ENCODE measurements at regions not wholly inside any gene's neighbourhood (a gene's known extent, or its start where the extent isn't known, plus 50 kb on each side); places are given as distances from the start of the nearest gene placed in this dataset.
A peak's percentile ranks its signal among the peaks of the same experiment; 100 is the strongest.
"Not testable (repeated sequence)": the region's sequence is repeated elsewhere in the genome, so short reads cannot be mapped to it uniquely, and the experiment has no call there.

- Histone ChIP-seq H3K27me3 (ENCODE audit: control insufficient read depth, insufficient read depth, low read length) (no peaks in the 10 kb centered on the region), H3K4me1 (ENCODE audit: control insufficient read depth, insufficient read depth, low read length) (no peaks in the 10 kb centered on the region), H3K4me3 (ENCODE audit: low read depth, low read length) (no peak overlapping the region), H3K36me3 (ENCODE audit: control insufficient read depth, insufficient read depth, low read length) (no peaks in the 10 kb centered on the region), H3K27ac (ENCODE audit: low read depth, low read length) (no peak overlapping the region), H3K9me3 (ENCODE audit: control insufficient read depth, insufficient read depth, low read length) (no peaks in the 10 kb centered on the region)
- no CpG with 5 or more reads among the region's 3 CpGs for WGBS (ENCODE audit: insufficient coverage)
- peak in 1 of 6 donors; percentile 56 for DNase-seq (ENCODE audit: low read depth in 4 of 6, low spot score in 6 of 6)
Measured at GRCh38 chr4:117014236-117014635, 71.1 kb downstream of the TRAM1L1 start.

- Histone ChIP-seq H3K36me3 (ENCODE audit: control insufficient read depth, insufficient read depth, low read length) (no peaks in the 10 kb centered on the region), H3K4me3 (ENCODE audit: low read depth, low read length) (no peak overlapping the region), H3K9me3 (ENCODE audit: control insufficient read depth, insufficient read depth, low read length) (no peaks in the 10 kb centered on the region), H3K4me1 (ENCODE audit: control insufficient read depth, insufficient read depth, low read length) (no peaks in the 10 kb centered on the region), H3K27me3 (ENCODE audit: control insufficient read depth, insufficient read depth, low read length) (no peaks in the 10 kb centered on the region), H3K27ac (ENCODE audit: low read depth, low read length) (no peak overlapping the region)
- no peak for DNase-seq (ENCODE audit: low read depth in 4 of 6, low spot score in 6 of 6)
- WGBS (ENCODE audit: insufficient coverage): no CpG with 5 or more reads among the region's 1 CpG
Measured at GRCh38 chr4:117010671-117011070, 74.7 kb downstream of the TRAM1L1 start.

GRCh38 chr4:117001077-117001476, 84.3 kb downstream of the TRAM1L1 start:
- H3K4me3 ChIP-seq (ENCODE audit: low read depth, low read length): no peak overlapping the region
- no peaks in the 10 kb centered on the region for H3K4me1 ChIP-seq (ENCODE audit: control insufficient read depth, insufficient read depth, low read length)
- no peak overlapping the region for H3K27ac ChIP-seq (ENCODE audit: low read depth, low read length)
- DNase-seq (ENCODE audit: low read depth in 4 of 6, low spot score in 6 of 6): no peak
- 89% methylated on average over 5 of the region's 8 CpGs for WGBS (ENCODE audit: insufficient coverage)
- H3K27me3 ChIP-seq (ENCODE audit: control insufficient read depth, insufficient read depth, low read length): no peaks in the 10 kb centered on the region
- H3K9me3 ChIP-seq (ENCODE audit: control insufficient read depth, insufficient read depth, low read length): no peaks in the 10 kb centered on the region
- H3K36me3 ChIP-seq (ENCODE audit: control insufficient read depth, insufficient read depth, low read length): no peaks in the 10 kb centered on the region

GRCh38 chr4:116982656-116983055, 102.7 kb downstream of the TRAM1L1 start:
- Histone ChIP-seq H3K4me1 (ENCODE audit: control insufficient read depth, insufficient read depth, low read length) (no peaks in the 10 kb centered on the region), H3K36me3 (ENCODE audit: control insufficient read depth, insufficient read depth, low read length) (no peaks in the 10 kb centered on the region), H3K4me3 (ENCODE audit: low read depth, low read length) (no peak overlapping the region), H3K9me3 (ENCODE audit: control insufficient read depth, insufficient read depth, low read length) (no peaks in the 10 kb centered on the region), H3K27ac (ENCODE audit: low read depth, low read length) (no peak overlapping the region), H3K27me3 (ENCODE audit: control insufficient read depth, insufficient read depth, low read length) (no peaks in the 10 kb centered on the region)
- DNase-seq (ENCODE audit: low read depth in 4 of 6, low spot score in 6 of 6): peak in 1 of 6 donors; percentile 78
- WGBS (ENCODE audit: insufficient coverage): 100% methylated on average over 2 of the region's 5 CpGs

- not testable (repeated sequence) for H3K4me1 ChIP-seq (ENCODE audit: control insufficient read depth, insufficient read depth, low read length); H3K27ac ChIP-seq (ENCODE audit: low read depth, low read length); H3K9me3 ChIP-seq (ENCODE audit: control insufficient read depth, insufficient read depth, low read length); H3K27me3 ChIP-seq (ENCODE audit: control insufficient read depth, insufficient read depth, low read length); DNase-seq (ENCODE audit: low read depth in 4 of 6, low spot score in 6 of 6); H3K4me3 ChIP-seq (ENCODE audit: low read depth, low read length); H3K36me3 ChIP-seq (ENCODE audit: control insufficient read depth, insufficient read depth, low read length)
- WGBS (ENCODE audit: insufficient coverage): 83% methylated on average over 5 of the region's 12 CpGs
Measured at GRCh38 chr4:116980436-116980835, 104.9 kb downstream of the TRAM1L1 start.

GRCh38 chr4:116959045-116959444, 126.3 kb downstream of the TRAM1L1 start:
- Histone ChIP-seq H3K9me3 (ENCODE audit: control insufficient read depth, insufficient read depth, low read length) (no peaks in the 10 kb centered on the region), H3K36me3 (ENCODE audit: control insufficient read depth, insufficient read depth, low read length) (no peaks in the 10 kb centered on the region), H3K27ac (ENCODE audit: low read depth, low read length) (no peak overlapping the region), H3K4me3 (ENCODE audit: low read depth, low read length) (no peak overlapping the region), H3K4me1 (ENCODE audit: control insufficient read depth, insufficient read depth, low read length) (no peaks in the 10 kb centered on the region), H3K27me3 (ENCODE audit: control insufficient read depth, insufficient read depth, low read length) (no peaks in the 10 kb centered on the region)
- no peak for DNase-seq (ENCODE audit: low read depth in 4 of 6, low spot score in 6 of 6)

- Histone ChIP-seq H3K4me3 (ENCODE audit: low read depth, low read length) (no peak overlapping the region), H3K9me3 (ENCODE audit: control insufficient read depth, insufficient read depth, low read length) (no peaks in the 10 kb centered on the region), H3K27me3 (ENCODE audit: control insufficient read depth, insufficient read depth, low read length) (no peaks in the 10 kb centered on the region), H3K36me3 (ENCODE audit: control insufficient read depth, insufficient read depth, low read length) (no peaks in the 10 kb centered on the region), H3K27ac (ENCODE audit: low read depth, low read length) (no peak overlapping the region), H3K4me1 (ENCODE audit: control insufficient read depth, insufficient read depth, low read length) (no peaks in the 10 kb centered on the region)
- WGBS (ENCODE audit: insufficient coverage): 17% methylated on average over 2 of the region's 3 CpGs
- DNase-seq (ENCODE audit: low read depth in 4 of 6, low spot score in 6 of 6): peak in 4 of 6 donors; percentile 7 to 93 (median 62)
Measured at GRCh38 chr4:116953947-116954346, 131.4 kb downstream of the TRAM1L1 start.

GRCh38 chr4:116952530-116953136, 132.7 kb downstream of the TRAM1L1 start:
- no peak overlapping the region for H3K27ac ChIP-seq (ENCODE audit: low read depth, low read length)
- no peaks in the 10 kb centered on the region for H3K36me3 ChIP-seq (ENCODE audit: control insufficient read depth, insufficient read depth, low read length)
- H3K27me3 ChIP-seq (ENCODE audit: control insufficient read depth, insufficient read depth, low read length): no peaks in the 10 kb centered on the region
- no peaks in the 10 kb centered on the region for H3K4me1 ChIP-seq (ENCODE audit: control insufficient read depth, insufficient read depth, low read length)
- DNase-seq (ENCODE audit: low read depth in 4 of 6, low spot score in 6 of 6): no peak
- WGBS (ENCODE audit: insufficient coverage): 83% methylated on average over 4 of the region's 5 CpGs
- H3K9me3 ChIP-seq (ENCODE audit: control insufficient read depth, insufficient read depth, low read length): no peaks in the 10 kb centered on the region
- H3K4me3 ChIP-seq (ENCODE audit: low read depth, low read length): no peak overlapping the region

GRCh38 chr4:116949856-116950255, 135.5 kb downstream of the TRAM1L1 start:
- peak in 1 of 6 donors; percentile 80 for DNase-seq (ENCODE audit: low read depth in 4 of 6, low spot score in 6 of 6)
- H3K9me3 ChIP-seq (ENCODE audit: control insufficient read depth, insufficient read depth, low read length): no peaks in the 10 kb centered on the region
- H3K36me3 ChIP-seq (ENCODE audit: control insufficient read depth, insufficient read depth, low read length): no peaks in the 10 kb centered on the region
- no peaks in the 10 kb centered on the region for H3K27me3 ChIP-seq (ENCODE audit: control insufficient read depth, insufficient read depth, low read length)
- no peak overlapping the region for H3K4me3 ChIP-seq (ENCODE audit: low read depth, low read length)
- H3K27ac ChIP-seq (ENCODE audit: low read depth, low read length): no peak overlapping the region
- no peaks in the 10 kb centered on the region for H3K4me1 ChIP-seq (ENCODE audit: control insufficient read depth, insufficient read depth, low read length)
- 70% methylated on average over 4 of the region's 4 CpGs for whole genome bisulfite sequencing (ENCODE audit: insufficient coverage)

- no CpG with 5 or more reads among the region's 3 CpGs for WGBS (ENCODE audit: insufficient coverage)
- H3K4me1 ChIP-seq (ENCODE audit: control insufficient read depth, insufficient read depth, low read length): no peaks in the 10 kb centered on the region
Measured at GRCh38 chr4:116942315-116942714, 143.1 kb downstream of the TRAM1L1 start.

More at GRCh38 chr4:116942315-116942714, 143.1 kb downstream of the TRAM1L1 start:
- Histone ChIP-seq H3K36me3 (ENCODE audit: control insufficient read depth, insufficient read depth, low read length) (no peaks in the 10 kb centered on the region), H3K27me3 (ENCODE audit: control insufficient read depth, insufficient read depth, low read length) (no peaks in the 10 kb centered on the region), H3K27ac (ENCODE audit: low read depth, low read length) (no peak overlapping the region), H3K4me3 (ENCODE audit: low read depth, low read length) (no peak overlapping the region), H3K9me3 (ENCODE audit: control insufficient read depth, insufficient read depth, low read length) (no peaks in the 10 kb centered on the region)
- DNase-seq (ENCODE audit: low read depth in 4 of 6, low spot score in 6 of 6): peak in 1 of 6 donors; percentile 67

Measured in spinal cord (tissue), 9 donors.